ENCODE measurements at regions not wholly inside any gene's neighbourhood (a gene's known extent, or its start where the extent isn't known, plus 50 kb on each side); places are given as distances from the start of the nearest gene placed in this dataset. TPM values are rescaled to one million over a fixed set of nuclear protein-coding genes. Genes with fewer than 3 reads are reported as not detected.

Small RNAs in the stretch of these regions (small RNA-seq; reads per million reads assigned to genes)
- not detected for gene RNU1-51P
- not detected for gene RNU7-192P
